ENCODE measurements at regions not wholly inside any gene's neighbourhood (a gene's known extent, or its start where the extent isn't known, plus 50 kb on each side); places are given as distances from the start of the nearest gene placed in this dataset.

GRCh38 chr7:124557587-124557986, 208.0 kb downstream of the GPR37 start:
- Histone ChIP-seq H3K79me2 (ENCODE audit: insufficient read depth) (no peaks in the 10 kb centered on the region), H3K9me3 (no peaks in the 10 kb centered on the region), H3K4me3 (ENCODE audit: low read depth in 2 of 2, low read length in 1 of 2) (no peak overlapping the region), H3K9me2 (no peaks in the 10 kb centered on the region), H3K4me2 (no peak overlapping the region), H4K20me1 (ENCODE audit: insufficient read depth) (no peaks in the 10 kb centered on the region), H2AFZ (ENCODE audit: low read depth) (no peak overlapping the region), H3K27me3 (ENCODE audit: insufficient read depth) (no peaks in the 10 kb centered on the region), H3K9ac (no peak overlapping the region), H3F3A (replicated peaks; ENCODE audit: insufficient read depth) (no peaks in the 10 kb centered on the region), H3K36me3 (replicated peaks in 1 of 2; ENCODE audit: control insufficient read depth in 1 of 2, insufficient read depth in 2 of 2, low read length in 1 of 2) (no peaks in the 10 kb centered on the region), H3K4me1 (ENCODE audit: control insufficient read depth in 1 of 2, insufficient read depth in 2 of 2, low read depth in 1 of 2, low read length in 1 of 2) (peaks cover 0 to 5% of the 10 kb centered on the region in 2 experiments; a peak in 2 of 4 replicates), H3K27ac (ENCODE audit: low read depth in 2 of 2, low read length in 1 of 2) (no peak overlapping the region)
- POLR2A ChIA-PET: no interaction called here
- WGBS (ENCODE audit: low lambda C conversion rate): 38% methylated on average over 1 of the region's 1 CpG
- TF ChIP-seq GATA2 (CRISPR knock-in tag; IDR thresholded peaks at IDR 0.05) (peak; percentile 84), CHD2 (IDR thresholded peaks at IDR 0.05; ENCODE audit: low read length, partially characterized antibody) (peak; percentile 9), SIN3A (IDR thresholded peaks at IDR 0.05; ENCODE audit: borderline replicate concordance, low read depth, low read length) (no peak), EP300 (IDR thresholded peaks at IDR 0.05; ENCODE audit: borderline replicate concordance in 1 of 2, low read depth in 1 of 2, low read length in 1 of 2) (peak in 1 of 2 experiments; percentile 50; a peak in 1 of 4 replicates)
- DNase-seq: no peak
- CTCF ChIA-PET: interaction anchor here (1.9 to 2.5 kb wide), 2 partner anchors 11 to 228 kb away, joined by 5 to 7 read pairs; no protein-coding TSS in a partner anchor

GRCh38 chr7:124557101-124557500, 208.5 kb downstream of the GPR37 start:
- no peaks in the 10 kb centered on the region for H3K36me3 ChIP-seq (replicated peaks in 1 of 2; ENCODE audit: control insufficient read depth in 1 of 2, insufficient read depth in 2 of 2, low read length in 1 of 2)
- no peak for TF ChIP-seq NRF1 (IDR thresholded peaks at IDR 0.05; ENCODE audit: low read depth, low read length)
- no peak for TF ChIP-seq POLR2AphosphoS5 (IDR thresholded peaks at IDR 0.05; ENCODE audit: low read depth, low read length)
- TF ChIP-seq FOXM1 (IDR thresholded peaks at IDR 0.05; ENCODE audit: low read depth): no peak
- no peak for TF ChIP-seq JUND (IDR thresholded peaks at IDR 0.05)
- no peak for TF ChIP-seq RAD21 (IDR thresholded peaks at IDR 0.05; ENCODE audit: low read length)
- no peak for TF ChIP-seq EP300 (IDR thresholded peaks at IDR 0.05; ENCODE audit: borderline replicate concordance in 1 of 2, low read depth in 1 of 2, low read length in 1 of 2)
- no peak for TF ChIP-seq TEAD4 (IDR thresholded peaks at IDR 0.05; ENCODE audit: borderline replicate concordance, insufficient read depth)
- no peak overlapping the region for H3K4me3 ChIP-seq (ENCODE audit: low read depth in 2 of 2, low read length in 1 of 2)
- H3K27me3 ChIP-seq (ENCODE audit: insufficient read depth): no peaks in the 10 kb centered on the region
- no peak overlapping the region for H3K9ac ChIP-seq
- no peaks in the 10 kb centered on the region for H4K20me1 ChIP-seq (ENCODE audit: insufficient read depth)
- no peaks in the 10 kb centered on the region for H3K9me3 ChIP-seq
- H3K27ac ChIP-seq (ENCODE audit: low read depth in 2 of 2, low read length in 1 of 2): no peak overlapping the region
- peaks cover 0 to 5% of the 10 kb centered on the region in 2 experiments; a peak in 2 of 4 replicates for H3K4me1 ChIP-seq (ENCODE audit: control insufficient read depth in 1 of 2, insufficient read depth in 2 of 2, low read depth in 1 of 2, low read length in 1 of 2)
- H2AFZ ChIP-seq (ENCODE audit: low read depth): no peak overlapping the region
- ChIA-PET CTCF (interaction anchor here (0.8 to 2.5 kb wide), 3 partner anchors 11 to 302 kb away, joined by 3 to 7 read pairs (median 5); no protein-coding TSS in a partner anchor), POLR2A (no interaction called here)
- no peaks in the 10 kb centered on the region for H3K9me2 ChIP-seq
- 31% methylated on average over 5 of the region's 5 CpGs for WGBS (ENCODE audit: low lambda C conversion rate)
- DNase-seq: no peak
- H3K4me2 ChIP-seq: no peak overlapping the region
- H3K79me2 ChIP-seq (ENCODE audit: insufficient read depth): no peaks in the 10 kb centered on the region
- no peaks in the 10 kb centered on the region for H3F3A ChIP-seq (replicated peaks; ENCODE audit: insufficient read depth)

- no peaks in the 10 kb centered on the region for H3K79me2 ChIP-seq (ENCODE audit: insufficient read depth)
- no peaks in the 10 kb centered on the region for H3F3A ChIP-seq (replicated peaks; ENCODE audit: insufficient read depth)
- no peak overlapping the region for H3K9ac ChIP-seq
- no peak overlapping the region for H2AFZ ChIP-seq (ENCODE audit: low read depth)
- H3K27ac ChIP-seq (ENCODE audit: low read depth in 2 of 2, low read length in 1 of 2): no peak overlapping the region
- H3K36me3 ChIP-seq (replicated peaks in 1 of 2; ENCODE audit: control insufficient read depth in 1 of 2, insufficient read depth in 2 of 2, low read length in 1 of 2): no peaks in the 10 kb centered on the region
- H3K4me2 ChIP-seq: no peak overlapping the region
- no peak for TF ChIP-seq SIN3A (IDR thresholded peaks at IDR 0.05; ENCODE audit: borderline replicate concordance, low read depth, low read length)
- TF ChIP-seq SMC3 (IDR thresholded peaks at IDR 0.05; ENCODE audit: low read depth, low read length): no peak
- TF ChIP-seq RFX5 (IDR thresholded peaks at IDR 0.05; ENCODE audit: low read length): no peak
- TF ChIP-seq NRF1 (IDR thresholded peaks at IDR 0.05; ENCODE audit: low read depth, low read length): no peak
- H3K4me3 ChIP-seq (ENCODE audit: low read depth in 2 of 2, low read length in 1 of 2): no peak overlapping the region
- WGBS (ENCODE audit: low lambda C conversion rate): 59% methylated on average over 4 of the region's 4 CpGs
- no peak for DNase-seq
- H3K27me3 ChIP-seq (ENCODE audit: insufficient read depth): no peaks in the 10 kb centered on the region
- CTCF ChIA-PET: no interaction called here
- no peaks in the 10 kb centered on the region for H4K20me1 ChIP-seq (ENCODE audit: insufficient read depth)
- POLR2A ChIA-PET: no interaction called here
- no peaks in the 10 kb centered on the region for H3K9me3 ChIP-seq
- H3K9me2 ChIP-seq: no peaks in the 10 kb centered on the region; the same call in 1 of the 2 replicates
- peaks cover 0 to 5% of the 10 kb centered on the region in 2 experiments; a peak in 2 of 4 replicates for H3K4me1 ChIP-seq (ENCODE audit: control insufficient read depth in 1 of 2, insufficient read depth in 2 of 2, low read depth in 1 of 2, low read length in 1 of 2)
Measured at GRCh38 chr7:124553502-124553901, 212.1 kb downstream of the GPR37 start.

All from SK-N-SH (cell line).